Stimulated activated effector memory CD8-positive, alpha-beta T cell treated with anti-CD3 and anti-CD28 coated beads, Interleukin-12 subunit alpha, Interleukin-12 subunit beta, amount 100 ng/mL, for 72 hours (primary cell): ENCODE measurements at regions not wholly inside any gene's neighbourhood (a gene's known extent, or its start where the extent isn't known, plus 50 kb on each side); places are given as distances from the start of the nearest gene placed in this dataset.

Experiments
- ATAC-seq: fragments of 150-1000 bp; cut with Tn5 transposase; 2 replicates; pipeline ENCODE4 v1.10.0; 2021
- DNase-seq, 2 donors: peaks; one replicate each; pipeline ENCODE4 v3.0.0; 2021 to 2022; ENCODE audit warnings: low spot score in 2 of 2
- H3K27ac Mint-ChIP-seq: one replicate; pipeline ENCODE4 v1.8.0; 2022; ENCODE audit warnings: mild to moderate bottlenecking, mixed read lengths
- H3K36me3 Mint-ChIP-seq: one replicate; pipeline ENCODE4 v1.8.0; 2022; ENCODE audit warnings: mild to moderate bottlenecking, mixed read lengths
- H3K4me1 Mint-ChIP-seq: one replicate; pipeline ENCODE4 v1.8.0; 2022; ENCODE audit warnings: mixed read lengths
- H3K4me3 Mint-ChIP-seq: one replicate; pipeline ENCODE4 v1.8.0; 2022; ENCODE audit warnings: mild to moderate bottlenecking, mixed read lengths
- H3K9me3 Mint-ChIP-seq: one replicate; pipeline ENCODE4 v1.8.0; 2022; ENCODE audit warnings: mixed read lengths

GRCh38 chr15:25960273-25960672 is 97.1 kb upstream of the ATP10A start:
- Mint-ChIP-seq H3K36me3 (no peaks in the 10 kb centered on the region), H3K4me1 (no peaks in the 10 kb centered on the region), H3K9me3 (no peaks in the 10 kb centered on the region), H3K4me3 (no peak overlapping the region), H3K27ac (no peak overlapping the region)
- ATAC-seq = no peak
- no peak for DNase-seq

- ATAC-seq (no peak), DNase-seq (no peak)
- Mint-ChIP-seq H3K4me3 (no peak overlapping the region), H3K4me1 (no peaks in the 10 kb centered on the region), H3K9me3 (no peaks in the 10 kb centered on the region), H3K36me3 (no peaks in the 10 kb centered on the region), H3K27ac (no peak overlapping the region)
Observed at GRCh38 chr15:25959100-25959499, 96.0 kb upstream of the ATP10A start.

- no peak for DNase-seq
- Mint-ChIP-seq H3K4me3 (no peak overlapping the region), H3K36me3 (no peaks in the 10 kb centered on the region), H3K4me1 (no peaks in the 10 kb centered on the region), H3K9me3 (peaks cover 8% of the 10 kb centered on the region), H3K27ac (no peak overlapping the region)
- no peak for ATAC-seq
Observed at GRCh38 chr15:25955628-25956027, 92.5 kb upstream of the ATP10A start.

GRCh38 chr15:25954398-25954797 is 91.3 kb upstream of the ATP10A start:
- Mint-ChIP-seq H3K27ac (no peak overlapping the region), H3K9me3 (peaks cover 8% of the 10 kb centered on the region), H3K4me1 (no peaks in the 10 kb centered on the region), H3K4me3 (no peak overlapping the region), H3K36me3 (no peaks in the 10 kb centered on the region)
- ATAC-seq (no peak), DNase-seq (no peak)

- ATAC-seq = no peak
- Mint-ChIP-seq H3K36me3 (no peaks in the 10 kb centered on the region), H3K9me3 (peaks cover 11% of the 10 kb centered on the region), H3K4me3 (no peak overlapping the region), H3K4me1 (no peaks in the 10 kb centered on the region), H3K27ac (no peak overlapping the region)
- DNase-seq = no peak
Observed at GRCh38 chr15:25950014-25950413, 86.9 kb upstream of the ATP10A start.

- no peak overlapping the region for H3K4me3 Mint-ChIP-seq
- no peak overlapping the region for H3K27ac Mint-ChIP-seq
- H3K4me1 Mint-ChIP-seq = no peaks in the 10 kb centered on the region
- H3K9me3 Mint-ChIP-seq = peaks cover 3% of the 10 kb centered on the region
- H3K36me3 Mint-ChIP-seq = no peaks in the 10 kb centered on the region
- DNase-seq = no peak
- ATAC-seq = no peak
Observed at GRCh38 chr15:25947323-25948314, 84.5 kb upstream of the ATP10A start.

- ATAC-seq (no peak), DNase-seq (no peak)
- Mint-ChIP-seq H3K4me3 (no peak overlapping the region), H3K4me1 (no peaks in the 10 kb centered on the region), H3K9me3 (peaks cover 3% of the 10 kb centered on the region), H3K36me3 (no peaks in the 10 kb centered on the region), H3K27ac (no peak overlapping the region)
Observed at GRCh38 chr15:25946241-25946805, 83.2 kb upstream of the ATP10A start.

GRCh38 chr15:25944386-25944785 is 81.3 kb upstream of the ATP10A start:
- Mint-ChIP-seq H3K27ac (no peak overlapping the region), H3K36me3 (no peaks in the 10 kb centered on the region), H3K4me3 (no peak overlapping the region), H3K9me3 (peaks cover 3% of the 10 kb centered on the region), H3K4me1 (no peaks in the 10 kb centered on the region)
- DNase-seq (no peak), ATAC-seq (no peak)

GRCh38 chr15:25943831-25944230 is 80.7 kb upstream of the ATP10A start:
- no peak overlapping the region for H3K4me3 Mint-ChIP-seq
- H3K36me3 Mint-ChIP-seq = no peaks in the 10 kb centered on the region
- ATAC-seq (no peak), DNase-seq (no peak)
- H3K9me3 Mint-ChIP-seq = no peaks in the 10 kb centered on the region
- H3K27ac Mint-ChIP-seq = no peak overlapping the region
- no peaks in the 10 kb centered on the region for H3K4me1 Mint-ChIP-seq

- ATAC-seq = no peak
- no peaks in the 10 kb centered on the region for H3K9me3 Mint-ChIP-seq
- H3K27ac Mint-ChIP-seq = no peak overlapping the region
- H3K4me1 Mint-ChIP-seq = no peaks in the 10 kb centered on the region
- H3K36me3 Mint-ChIP-seq = no peaks in the 10 kb centered on the region
- H3K4me3 Mint-ChIP-seq = no peak overlapping the region
- no peak for DNase-seq
Observed at GRCh38 chr15:25939122-25939521, 76.0 kb upstream of the ATP10A start.

GRCh38 chr15:25937796-25938195 is 74.7 kb upstream of the ATP10A start:
- Mint-ChIP-seq H3K4me1 (peaks cover 7% of the 10 kb centered on the region), H3K36me3 (no peaks in the 10 kb centered on the region), H3K4me3 (no peak overlapping the region), H3K9me3 (no peaks in the 10 kb centered on the region), H3K27ac (no peak overlapping the region)
- no peak for ATAC-seq
- DNase-seq = no peak

GRCh38 chr15:25936004-25936403 is 72.9 kb upstream of the ATP10A start:
- peaks cover 7% of the 10 kb centered on the region for H3K4me1 Mint-ChIP-seq
- no peaks in the 10 kb centered on the region for H3K36me3 Mint-ChIP-seq
- DNase-seq (no peak), ATAC-seq (no peak)
- H3K27ac Mint-ChIP-seq = no peak overlapping the region
- H3K9me3 Mint-ChIP-seq = no peaks in the 10 kb centered on the region
- H3K4me3 Mint-ChIP-seq = no peak overlapping the region

- Mint-ChIP-seq H3K27ac (peak overlapping the region; percentile 74), H3K9me3 (peaks cover 5% of the 10 kb centered on the region), H3K4me3 (peak overlapping the region; percentile 70), H3K4me1 (peaks cover 7% of the 10 kb centered on the region), H3K36me3 (no peaks in the 10 kb centered on the region)
- ATAC-seq (peak; percentile 93), DNase-seq (peak; percentile 26 to 63)
Observed at GRCh38 chr15:25933456-25934158, 70.5 kb upstream of the ATP10A start.

GRCh38 chr15:25932696-25933095 is 69.6 kb upstream of the ATP10A start:
- no peak overlapping the region for H3K4me3 Mint-ChIP-seq
- no peak for DNase-seq
- no peaks in the 10 kb centered on the region for H3K36me3 Mint-ChIP-seq
- no peak for ATAC-seq
- H3K9me3 Mint-ChIP-seq = peaks cover 5% of the 10 kb centered on the region
- peaks cover 7% of the 10 kb centered on the region for H3K4me1 Mint-ChIP-seq
- no peak overlapping the region for H3K27ac Mint-ChIP-seq

- DNase-seq = no peak
- no peak for ATAC-seq
- Mint-ChIP-seq H3K9me3 (peaks cover 5% of the 10 kb centered on the region), H3K27ac (no peak overlapping the region), H3K36me3 (no peaks in the 10 kb centered on the region), H3K4me1 (peaks cover 7% of the 10 kb centered on the region), H3K4me3 (no peak overlapping the region)
Observed at GRCh38 chr15:25931851-25932250, 68.7 kb upstream of the ATP10A start.
